OCI-LY3 (cell line): ENCODE measurements at regions not wholly inside any gene's neighbourhood (a gene's known extent, or its start where the extent isn't known, plus 50 kb on each side); places are given as distances from the start of the nearest gene placed in this dataset.

ENCODE experiments used
- CTCF ChIP-seq: fragments of 200-600, 300-600 bp; sonication (generic); IDR thresholded peaks from 2 replicates; pipeline ENCODE4 v1.5.1; 2014; ENCODE audit warnings: antibody characterized with exemption, low read length, low read depth
- EZH2phosphoT487 ChIP-seq: fragments of 200-600 bp; shearing (Covaris generic); IDR thresholded peaks from 2 replicates; pipeline ENCODE4 v1.6.1; 2018; ENCODE audit warnings: antibody characterized with exemption, mixed run types, low read depth

DNA sequence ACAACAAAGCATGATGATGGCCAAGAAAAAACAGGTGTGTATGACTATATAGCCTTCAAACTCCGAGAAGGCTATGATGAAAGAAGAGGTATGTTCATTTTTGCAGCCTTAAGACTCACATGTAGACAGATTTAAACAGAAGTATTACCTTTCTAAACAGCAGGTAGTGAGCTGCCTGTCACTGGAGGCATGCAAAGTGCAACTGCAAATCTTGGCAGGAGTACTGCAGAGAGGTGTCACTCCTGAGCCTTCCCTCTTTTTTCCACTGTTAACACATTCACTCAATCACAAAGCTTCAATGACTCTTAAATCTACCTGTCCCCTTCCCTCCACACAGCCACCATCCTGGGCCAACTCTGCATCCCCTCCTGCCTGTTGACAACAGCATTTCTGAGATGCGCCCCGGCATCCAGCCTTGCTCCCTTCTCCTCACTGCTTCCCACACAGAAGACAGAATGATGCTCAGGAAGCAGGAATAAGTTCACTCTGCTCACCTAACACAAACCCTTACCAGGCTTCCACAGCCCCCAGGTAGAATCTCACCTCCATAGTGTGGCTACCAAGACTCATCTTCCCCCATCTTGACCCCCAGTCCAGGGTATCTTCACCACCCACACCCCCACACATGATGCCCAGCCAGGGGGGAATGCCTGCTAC is 161.9 kb upstream of the ZMIZ1 start:
- TF ChIP-seq CTCF = no peak
- TF ChIP-seq EZH2phosphoT487 = no peak
